ENCODE measurements at regions not wholly inside any gene's neighbourhood (a gene's known extent, or its start where the extent isn't known, plus 50 kb on each side); places are given as distances from the start of the nearest gene placed in this dataset.

DNA sequence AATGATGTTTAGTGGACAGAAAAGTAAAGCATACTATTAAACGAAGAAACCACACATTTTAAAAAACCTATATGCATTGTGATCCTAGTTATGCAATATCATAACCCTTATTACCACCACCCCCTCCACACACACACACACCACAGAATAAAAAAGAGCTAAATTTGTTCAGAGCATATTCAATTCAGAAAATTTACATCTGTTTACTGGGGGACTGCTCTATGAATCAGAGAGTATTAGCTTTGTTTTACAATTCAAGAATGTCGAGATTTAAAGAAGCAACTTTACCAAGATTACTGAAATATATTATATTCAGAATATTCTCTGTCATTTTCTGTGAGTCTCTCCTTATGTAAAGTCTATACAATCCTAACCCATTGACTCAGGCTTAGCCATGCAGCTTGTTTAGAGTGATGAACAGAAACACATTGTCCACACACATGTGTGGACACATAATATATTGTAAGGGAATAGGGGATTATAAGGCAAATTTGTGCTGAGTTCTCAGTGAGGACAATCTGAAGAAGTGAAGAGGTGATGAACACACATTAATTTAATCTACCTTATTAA is 369.6 kb upstream of the MARCKS start:
- no peak for DNase-seq

DNA sequence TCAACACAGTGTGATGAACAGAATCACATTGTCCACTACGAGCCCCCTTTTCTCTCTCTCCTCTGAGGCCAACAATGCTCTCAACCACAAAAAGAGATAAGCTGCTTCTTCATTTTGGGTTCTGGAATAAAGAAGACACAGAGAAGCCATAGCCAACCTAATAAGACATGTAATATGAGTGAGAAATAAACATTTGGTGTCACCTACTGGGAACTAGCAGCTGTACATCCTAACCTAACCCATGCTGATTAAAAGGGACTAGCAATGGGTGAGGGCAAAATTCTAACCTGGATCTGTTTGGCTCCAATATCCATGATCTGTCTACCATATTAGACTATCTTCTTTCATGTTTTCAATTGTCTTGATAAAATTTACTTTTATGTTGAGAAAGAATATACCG is 369.1 kb upstream of the MARCKS start:
- DNase-seq, result no peak

DNA sequence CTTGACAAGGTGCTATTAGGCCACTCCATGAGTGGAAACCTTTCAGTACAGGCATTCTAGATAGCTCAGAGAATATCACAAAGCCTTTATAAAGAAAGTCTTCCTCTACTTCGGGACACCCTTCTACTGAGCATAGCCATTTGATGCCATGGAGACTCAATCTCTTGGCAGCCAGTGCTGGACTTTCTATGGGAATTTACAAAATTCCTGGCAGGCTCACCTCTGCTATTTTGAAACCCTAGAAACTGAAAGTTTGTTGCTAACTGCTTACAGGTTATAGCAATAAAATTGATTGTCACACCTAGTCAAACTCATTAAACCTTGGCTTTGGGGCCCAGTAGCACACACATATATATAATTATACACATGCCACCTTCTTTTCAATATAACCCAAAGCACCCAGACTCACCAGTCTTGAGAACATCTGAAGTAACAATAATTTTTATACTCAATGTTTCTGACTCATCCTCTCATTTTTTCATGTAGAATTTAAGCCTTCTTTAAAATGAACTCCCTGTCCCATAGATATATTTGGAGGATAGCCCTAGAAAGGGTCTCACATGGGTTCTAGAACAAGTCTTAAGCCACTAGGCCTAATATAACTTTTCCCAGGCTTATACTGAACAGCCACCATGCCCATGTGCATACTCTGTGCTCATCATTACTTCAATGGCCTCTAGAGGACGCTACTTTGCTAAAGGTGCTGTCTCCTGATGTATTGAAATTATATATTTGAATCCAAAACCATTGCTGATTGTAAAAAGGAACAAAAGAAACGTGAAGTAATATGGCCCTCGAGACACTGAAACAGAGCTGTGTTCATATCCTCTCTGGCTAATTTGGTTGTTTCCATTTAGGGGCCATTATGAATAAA is 368.1 kb upstream of the MARCKS start:
- DNase-seq, result no peak

DNA sequence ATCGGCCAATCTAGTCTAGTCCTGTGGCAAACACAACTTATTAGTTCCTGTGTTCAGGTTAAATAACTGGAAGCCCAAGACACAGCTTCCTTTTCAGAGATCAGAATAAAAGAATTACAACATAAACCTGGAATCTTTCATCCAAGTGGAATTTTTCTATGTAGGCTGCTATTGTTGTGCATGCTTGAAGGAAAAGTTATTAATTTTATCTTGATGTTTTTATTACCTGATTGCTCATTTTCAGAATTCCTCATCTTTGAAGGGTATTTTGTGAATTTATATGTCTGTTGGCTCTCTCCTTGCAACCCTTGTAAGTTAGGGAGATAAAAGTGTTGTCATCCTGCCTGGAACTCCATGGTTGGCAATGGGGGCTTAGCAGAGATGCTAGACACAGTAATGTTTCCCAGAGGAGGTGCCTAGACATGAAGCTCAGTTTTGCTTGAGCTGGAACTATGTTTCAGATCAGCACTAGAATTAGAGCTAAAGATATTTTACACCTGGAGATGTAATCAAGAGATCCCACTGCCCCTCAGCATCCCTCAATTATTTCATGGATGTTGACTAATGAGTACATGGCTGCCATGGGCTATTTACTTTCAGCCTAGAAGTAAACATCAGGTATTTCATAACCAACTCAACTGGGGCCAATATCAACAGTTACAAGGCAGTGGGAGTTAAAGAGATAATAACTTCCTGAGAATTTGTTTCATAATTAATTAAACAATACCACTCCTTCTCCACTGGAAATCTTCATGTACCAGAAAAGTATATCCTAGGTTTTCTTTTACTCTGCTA is 367.0 kb upstream of the MARCKS start:
- DNase-seq, result no peak

DNA sequence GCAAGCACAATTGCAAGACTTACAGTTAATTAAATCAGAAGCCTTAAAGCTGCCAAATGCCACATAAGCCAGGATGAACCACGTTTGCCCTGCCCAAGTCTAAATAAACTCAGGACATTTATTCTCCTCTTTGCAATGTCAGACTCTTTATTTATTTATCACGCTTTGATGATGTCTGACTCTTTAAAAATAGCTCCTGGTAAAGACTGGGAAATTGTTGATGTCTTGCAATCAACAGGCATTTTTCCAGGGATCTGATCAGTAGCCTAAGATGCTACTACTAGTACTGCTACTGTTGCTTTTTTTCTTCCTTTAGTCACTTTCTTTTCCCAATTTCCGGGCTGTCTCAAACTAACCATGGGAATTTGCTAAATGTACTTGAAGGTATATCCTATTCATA is 365.8 kb upstream of the MARCKS start:
- no peak for DNase-seq

DNA sequence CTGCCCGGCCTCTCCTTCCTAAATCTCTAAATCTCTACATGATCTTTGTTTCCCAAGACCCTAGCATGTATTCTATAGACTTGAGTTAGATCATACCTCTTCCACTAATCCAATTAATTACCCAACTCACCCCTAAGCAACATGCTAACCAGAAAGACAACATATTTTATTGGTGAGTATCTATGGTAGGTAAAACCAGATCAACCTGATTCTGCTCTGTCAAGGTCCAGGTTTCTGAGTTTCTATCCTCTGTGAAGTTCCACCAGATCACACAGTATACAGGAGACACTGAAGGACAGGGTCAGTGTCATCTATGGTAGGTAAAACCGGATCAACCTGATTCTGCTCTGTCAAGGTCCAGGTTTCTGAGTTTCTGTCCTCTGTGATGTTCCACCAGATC is 363.2 kb upstream of the MARCKS start:
- DNase-seq, result no peak

DNA sequence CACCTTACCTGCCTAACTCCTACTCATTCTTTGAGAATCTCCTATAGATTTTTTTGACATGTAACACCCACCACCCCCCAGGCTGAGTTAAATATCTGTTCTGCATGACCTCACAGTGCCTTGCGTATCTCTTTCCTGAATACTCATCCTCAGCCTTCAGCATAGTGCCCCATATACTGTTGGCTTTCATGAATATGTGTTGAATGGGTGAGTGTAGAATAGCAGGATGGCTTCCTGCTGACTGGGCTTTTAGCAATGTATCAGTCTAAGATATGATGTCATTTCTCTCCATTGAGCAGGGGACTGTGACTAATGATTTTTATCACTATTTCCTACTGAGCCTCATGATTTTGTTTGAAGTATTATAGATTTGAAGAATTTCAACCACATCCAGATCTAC is 361.6 kb upstream of the MARCKS start:
- no peak for DNase-seq

DNA sequence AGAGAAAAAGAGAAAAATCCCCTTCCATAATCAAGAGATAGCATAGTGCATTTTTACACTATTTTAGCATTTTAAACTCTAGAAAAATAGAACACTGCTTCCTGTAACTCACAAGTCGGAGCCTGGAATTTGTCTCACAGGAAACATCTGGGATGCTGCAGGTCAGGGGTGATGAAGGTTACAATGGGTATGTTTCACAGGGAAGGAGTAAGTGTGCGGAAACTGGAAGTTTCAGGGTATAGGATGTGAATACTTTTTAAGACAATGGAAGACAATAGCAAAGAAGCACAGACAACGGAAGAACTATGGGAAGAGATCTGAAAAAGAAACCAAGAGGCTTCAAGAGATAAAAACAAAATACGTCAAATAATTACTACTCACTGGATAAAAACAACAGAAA is 361.0 kb upstream of the MARCKS start:
- no peak for DNase-seq

DNA sequence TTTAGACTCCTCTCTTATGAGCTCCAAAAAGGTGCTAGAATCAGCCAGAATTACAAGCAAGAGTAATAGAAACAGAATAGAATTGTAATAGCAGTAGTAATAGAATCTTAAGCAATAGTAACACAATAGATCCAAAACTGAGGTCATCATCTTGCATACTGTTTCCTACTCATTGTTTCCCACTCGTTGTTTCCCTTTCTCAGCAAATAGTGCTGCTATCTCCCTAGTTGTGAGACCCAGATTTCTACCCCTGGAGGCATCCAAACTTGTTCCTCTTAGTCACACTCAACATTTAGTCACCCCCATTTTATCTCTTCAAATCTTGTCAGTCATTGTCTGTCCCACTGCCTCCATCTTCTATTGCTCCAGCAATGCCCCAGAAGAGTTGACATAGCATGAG is 356.9 kb upstream of the MARCKS start:
- DNase-seq, result no peak

DNA sequence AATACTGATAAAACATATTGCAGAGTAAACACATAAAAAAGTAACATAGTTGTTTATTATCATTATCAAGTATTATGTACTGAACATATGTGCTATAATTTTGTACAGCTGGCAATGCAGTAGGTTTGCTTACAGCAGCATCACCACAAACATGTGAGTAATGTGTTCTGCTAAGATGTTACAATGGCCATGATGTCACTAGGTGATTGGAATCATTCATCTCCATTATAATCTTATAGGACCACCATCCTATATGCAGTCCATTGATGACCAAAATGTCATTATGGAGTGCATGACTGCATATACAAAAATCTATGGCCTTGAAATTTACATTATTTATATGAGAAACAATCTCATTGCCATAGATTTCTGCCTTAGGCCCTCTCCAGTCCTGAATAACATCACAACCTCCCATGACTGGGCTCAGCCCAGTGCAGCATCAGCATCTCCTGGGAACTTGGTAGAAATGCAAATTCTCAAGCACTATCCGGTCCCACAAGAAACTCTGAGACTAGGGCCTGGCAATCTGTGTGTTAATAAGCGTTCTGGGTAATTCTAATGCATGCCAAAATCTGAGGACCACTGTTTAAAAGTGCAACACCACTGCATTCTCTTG is 352.0 kb upstream of the MARCKS start:
- no peak for DNase-seq

DNA sequence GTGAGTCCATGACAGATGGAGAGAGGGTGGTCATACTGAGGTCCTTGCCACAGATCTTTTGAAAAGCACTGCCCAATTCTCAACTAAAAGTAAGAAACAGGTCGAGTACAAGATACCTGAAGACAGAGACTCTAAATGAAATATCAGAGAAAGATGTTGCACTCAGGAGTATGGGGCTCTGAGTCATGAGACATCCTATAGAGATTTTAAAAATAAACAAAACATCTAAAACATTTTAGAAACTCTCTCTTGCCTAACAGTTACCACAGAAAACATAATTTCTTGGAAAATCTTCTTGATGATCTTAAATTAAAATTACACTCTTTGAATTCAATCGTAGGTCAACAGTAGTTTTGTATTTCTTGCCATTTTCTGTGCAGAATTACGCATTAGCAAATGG is 348.9 kb upstream of the MARCKS start:
- DNase-seq, result no peak

DNA sequence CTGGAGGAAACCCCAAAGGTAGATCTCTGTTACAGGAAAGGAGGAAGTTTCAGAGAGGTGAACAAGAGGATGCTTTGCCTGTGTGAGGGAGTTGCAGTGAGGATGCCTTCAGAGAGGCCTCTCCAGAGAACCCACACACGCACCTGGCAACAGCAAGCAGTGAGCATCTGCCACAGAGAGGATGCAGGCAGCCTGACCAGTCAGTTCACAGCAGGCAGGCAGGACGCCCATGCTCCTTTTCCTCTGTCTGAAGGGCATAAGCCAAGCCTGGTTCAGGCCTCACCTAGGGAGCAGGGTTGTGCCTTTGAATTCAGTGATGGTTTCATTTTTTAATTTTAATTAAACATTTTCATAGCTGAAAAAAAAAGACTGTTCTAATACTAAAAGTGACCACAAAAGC is 346.0 kb upstream of the MARCKS start:
- DNase-seq, result no peak

DNA sequence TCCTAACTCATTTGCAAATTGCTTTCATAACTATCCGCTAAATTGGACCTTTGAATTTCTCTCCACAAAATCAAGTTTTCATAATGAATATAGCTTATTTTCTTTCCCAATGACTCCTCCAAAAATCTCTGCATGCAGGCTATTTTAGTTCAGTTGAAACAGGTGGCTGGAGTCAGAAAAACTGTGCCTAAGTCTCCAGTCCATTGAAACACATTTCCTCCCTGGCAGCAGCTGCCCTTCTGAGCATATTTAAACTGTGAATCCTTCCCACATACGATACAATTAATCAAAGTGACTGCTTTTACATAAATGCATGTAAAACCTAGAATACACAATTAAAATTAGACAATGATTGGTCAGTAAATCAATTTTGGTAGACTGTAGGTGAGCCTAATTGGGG is 344.6 kb upstream of the MARCKS start:
- no peak for DNase-seq

DNA sequence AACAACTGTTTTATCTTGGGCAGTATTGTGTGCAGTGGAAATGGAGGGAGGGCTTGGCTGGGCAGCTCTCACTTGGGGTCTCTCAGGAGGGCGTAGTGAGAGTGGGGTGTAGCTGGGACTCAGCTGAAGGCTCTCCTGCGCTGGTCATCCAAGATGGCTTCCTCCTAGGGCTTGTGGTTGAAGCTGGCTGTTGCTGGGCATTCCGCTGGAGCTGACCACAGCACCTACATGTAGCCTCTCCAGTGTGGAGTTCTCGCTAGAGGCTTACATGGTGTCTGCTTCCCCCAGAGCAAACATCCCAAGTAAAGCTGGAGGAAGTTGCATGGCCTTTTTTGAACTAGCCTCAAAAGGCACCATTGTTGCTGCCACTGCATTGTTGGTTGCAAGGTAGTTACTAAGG is 344.1 kb upstream of the MARCKS start:
- DNase-seq, result no peak

DNA sequence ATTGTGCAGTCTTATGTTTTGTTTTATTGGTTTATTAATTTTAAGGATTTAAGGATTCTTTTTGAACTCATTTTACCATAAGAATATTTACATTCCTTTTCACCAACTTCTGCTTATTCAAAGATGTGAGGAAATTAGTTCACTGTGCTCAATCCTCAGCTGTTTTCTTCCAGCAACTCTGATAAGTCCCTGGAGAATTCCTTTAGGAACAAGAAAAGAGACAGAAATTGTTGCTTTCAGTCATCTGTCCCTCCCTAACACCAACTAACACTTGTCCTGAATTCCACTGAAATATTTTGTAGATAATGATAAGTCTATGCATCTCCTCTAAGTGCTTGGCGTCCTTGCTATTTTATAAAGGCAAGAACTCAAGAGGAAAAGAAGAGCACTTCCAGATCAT is 334.8 kb upstream of the MARCKS start:
- no peak for DNase-seq

DNA sequence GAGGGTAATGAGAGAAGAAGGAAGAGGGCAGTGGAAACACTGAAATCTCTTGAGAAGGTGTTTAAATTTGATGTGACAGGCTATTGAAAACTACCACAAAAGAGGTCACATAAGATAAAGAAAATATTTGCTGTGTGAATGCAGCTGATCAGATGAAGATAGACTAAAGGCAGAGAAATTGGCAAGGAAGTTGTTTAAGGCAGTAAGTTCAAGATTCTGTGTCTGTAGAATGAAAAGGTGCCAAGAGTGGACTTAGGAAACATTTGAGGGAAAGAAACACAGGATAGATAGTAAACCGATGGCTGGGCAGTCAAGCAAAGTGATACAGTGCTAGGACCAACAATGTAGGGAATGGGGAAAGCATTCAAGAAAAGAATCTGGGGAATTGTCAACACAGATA is 332.3 kb upstream of the MARCKS start:
- DNase-seq, result no peak

DNA sequence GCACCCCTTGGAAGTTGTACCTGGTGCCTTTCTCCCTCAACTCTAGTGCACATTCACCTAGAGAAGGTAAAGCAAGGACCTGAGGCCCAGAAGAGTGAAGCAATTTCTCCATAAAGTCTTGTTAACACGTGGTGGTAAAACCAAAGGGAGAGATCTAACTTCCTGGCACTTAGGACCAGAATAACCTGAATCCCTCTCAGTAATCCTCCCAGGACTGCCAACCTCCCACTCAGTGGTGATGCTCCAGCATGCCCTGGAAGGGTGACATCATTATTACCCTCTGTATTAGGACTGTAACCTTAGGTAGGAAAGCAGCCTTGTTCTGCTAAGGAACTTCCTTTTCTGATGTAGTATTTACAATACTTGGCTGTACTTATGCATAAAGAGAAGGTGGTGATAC is 330.6 kb upstream of the MARCKS start:
- DNase-seq, result no peak

DNA sequence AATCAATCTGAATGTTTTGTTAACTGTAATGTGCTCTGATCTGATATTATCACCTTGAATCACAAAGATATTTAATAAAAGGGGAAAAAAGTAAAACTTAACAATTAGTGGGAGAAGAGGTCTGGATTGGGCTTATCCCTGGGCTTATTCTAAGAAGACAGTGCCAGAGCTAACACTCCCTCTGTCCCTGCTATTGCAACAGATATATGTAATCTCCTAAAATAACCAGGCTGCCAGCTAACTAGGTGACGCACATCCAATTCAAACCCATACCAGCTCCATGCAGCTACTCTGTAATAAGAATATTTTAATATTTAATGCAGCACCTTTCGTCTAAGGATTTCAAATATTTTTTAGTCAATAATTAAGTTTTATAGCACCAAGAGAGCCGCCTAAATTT is 330.1 kb upstream of the MARCKS start:
- DNase-seq, result no peak

DNA sequence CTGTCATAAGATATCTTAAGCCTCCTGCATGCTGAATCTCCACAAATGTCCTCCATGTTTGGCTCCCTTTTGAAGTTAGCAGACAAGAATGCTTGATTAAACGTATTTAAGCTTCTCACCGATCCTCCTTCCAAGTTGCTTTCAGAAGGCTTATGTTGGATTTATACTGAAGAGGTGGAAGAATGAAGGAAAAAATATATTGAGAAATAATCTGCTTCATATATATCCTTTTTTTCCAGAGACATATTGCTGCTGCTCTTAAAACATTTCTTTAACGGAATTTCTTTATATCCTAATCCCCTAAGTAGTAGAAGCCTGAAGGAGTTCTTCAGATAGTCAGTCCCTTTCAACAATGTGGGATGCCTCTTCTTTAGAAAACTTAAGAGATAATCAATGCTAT is 329.0 kb upstream of the MARCKS start:
- DNase-seq, result no peak

DNA sequence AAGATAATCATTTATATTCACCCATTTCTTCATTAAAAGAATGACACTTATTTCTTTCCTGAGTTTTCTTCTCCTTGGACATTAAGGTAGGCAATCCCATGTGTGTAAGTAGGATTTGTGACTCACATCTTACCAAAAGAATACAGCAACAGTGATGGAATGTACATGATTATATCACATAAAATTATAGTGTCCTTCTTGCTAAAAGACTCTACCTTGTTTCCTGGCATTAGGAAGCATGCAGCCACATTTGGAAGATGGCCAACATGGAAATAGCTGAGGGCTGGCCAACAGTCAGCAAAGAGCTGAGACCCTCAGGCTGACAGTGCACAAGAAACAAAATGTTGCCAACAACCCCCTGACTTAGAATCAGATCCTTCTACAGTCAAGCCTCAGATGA is 327.9 kb upstream of the MARCKS start:
- DNase-seq, result no peak

DNA sequence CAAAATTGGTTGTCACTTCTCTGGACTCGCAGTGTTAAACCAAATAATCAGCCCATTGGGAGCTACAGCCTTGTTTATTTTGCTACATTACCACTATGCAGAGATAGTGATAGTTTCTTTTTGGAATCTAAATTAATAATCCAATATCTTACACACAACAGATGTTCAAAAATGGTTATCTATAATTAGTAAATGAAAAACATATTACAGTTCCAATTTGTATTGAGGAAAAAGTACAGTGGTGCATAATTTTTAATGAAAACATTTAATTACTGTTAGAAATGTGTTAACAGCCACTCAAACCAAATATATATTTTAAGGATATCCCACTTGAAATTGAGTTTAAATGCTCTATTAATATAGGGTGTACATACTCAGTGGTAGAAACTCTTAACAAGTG is 327.3 kb upstream of the MARCKS start:
- no peak for DNase-seq

DNA sequence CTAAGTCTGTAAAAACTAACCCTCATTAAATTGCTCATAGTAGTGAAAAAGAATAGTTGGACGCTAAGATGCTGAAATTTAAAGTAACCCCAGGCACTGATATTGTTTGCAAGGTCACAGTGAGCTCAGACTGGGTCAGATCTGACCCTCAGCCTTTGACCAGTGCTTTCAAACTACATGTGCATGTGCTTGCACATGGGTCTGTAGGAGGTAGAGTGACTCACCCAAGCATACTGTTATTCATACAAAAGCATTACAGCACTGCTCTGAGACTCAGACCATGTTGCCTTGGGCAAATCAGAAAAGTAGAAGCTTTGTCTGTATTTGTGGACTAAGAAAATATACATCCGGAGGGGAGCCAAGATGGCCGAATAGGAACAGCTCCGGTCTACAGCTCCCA is 326.4 kb upstream of the MARCKS start:
- DNase-seq, result no peak

DNA sequence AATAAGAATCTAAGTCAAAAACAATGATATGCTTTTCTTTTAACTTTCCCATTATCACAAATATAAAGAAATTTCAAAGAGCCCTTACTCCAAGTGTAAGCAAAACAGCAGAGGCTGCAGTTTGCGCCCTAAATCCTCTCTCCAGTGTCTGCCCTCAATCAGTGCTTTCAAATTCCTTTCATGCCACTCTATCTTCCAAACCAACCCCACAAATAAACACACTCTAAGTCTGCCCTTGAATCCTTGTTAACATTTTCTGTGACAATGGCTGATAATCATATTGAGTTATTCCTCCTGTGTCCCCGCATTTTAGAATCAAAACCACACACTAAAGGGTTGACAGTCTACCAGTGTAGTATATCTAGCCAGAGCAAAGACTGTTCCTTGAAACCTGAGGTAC is 317.9 kb upstream of the MARCKS start:
- no peak for DNase-seq

DNA sequence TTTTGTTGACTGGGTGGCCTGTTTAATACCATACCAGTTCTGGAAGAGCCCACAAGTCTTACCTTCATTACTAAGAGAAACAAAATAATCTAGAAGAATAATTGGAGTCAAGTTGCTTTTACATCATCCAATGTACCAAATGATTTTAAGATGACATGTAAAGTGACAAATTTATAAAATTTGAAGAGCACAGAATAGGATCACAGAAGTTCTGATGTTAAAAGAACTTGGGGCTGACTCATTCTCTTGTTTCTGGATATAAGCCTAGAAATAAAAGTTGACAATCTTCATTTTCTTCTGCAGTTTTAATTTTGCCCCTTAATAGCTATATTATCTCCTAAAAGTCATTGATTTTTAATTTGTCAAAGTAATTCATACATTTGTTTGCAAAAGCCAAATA is 317.5 kb upstream of the MARCKS start:
- DNase-seq, result no peak
